ENCODE measurements at regions not wholly inside any gene's neighbourhood (a gene's known extent, or its start where the extent isn't known, plus 50 kb on each side); places are given as distances from the start of the nearest gene placed in this dataset.

GRCh38 chr4:100087743-100088142 is 102.5 kb downstream of the DDIT4L start:
- peak; percentile 82 for DNase-seq (ENCODE audit: low read depth)
- no peak overlapping the region for H3K4me3 ChIP-seq (ENCODE audit: low read depth, low read length)
- TF ChIP-seq CTCF (IDR thresholded peaks at IDR 0.05; ENCODE audit: insufficient read depth, low read length) = no peak

- no peak for TF ChIP-seq CTCF (IDR thresholded peaks at IDR 0.05; ENCODE audit: insufficient read depth, low read length)
- no peak overlapping the region for H3K4me3 ChIP-seq (ENCODE audit: low read depth, low read length)
- peak; percentile 87 for DNase-seq (ENCODE audit: low read depth)
These were observed 103.4 kb downstream of the DDIT4L start for GRCh38 chr4:100086766-100087431.

GRCh38 chr4:100084892-100085291 is 105.4 kb downstream of the DDIT4L start:
- DNase-seq (ENCODE audit: low read depth) = no peak
- no peak overlapping the region for H3K4me3 ChIP-seq (ENCODE audit: low read depth, low read length)
- TF ChIP-seq CTCF (IDR thresholded peaks at IDR 0.05; ENCODE audit: insufficient read depth, low read length) = no peak

- H3K4me3 ChIP-seq (ENCODE audit: low read depth, low read length) = no peak overlapping the region
- no peak for TF ChIP-seq CTCF (IDR thresholded peaks at IDR 0.05; ENCODE audit: insufficient read depth, low read length)
- no peak for DNase-seq (ENCODE audit: low read depth)
These were observed 107.0 kb downstream of the DDIT4L start for GRCh38 chr4:100083289-100083688.

- H3K4me3 ChIP-seq (ENCODE audit: low read depth, low read length) = no peak overlapping the region
- DNase-seq (ENCODE audit: low read depth) = no peak
- no peak for TF ChIP-seq CTCF (IDR thresholded peaks at IDR 0.05; ENCODE audit: insufficient read depth, low read length)
These were observed 107.4 kb downstream of the DDIT4L start for GRCh38 chr4:100082852-100083251.

- no peak overlapping the region for H3K4me3 ChIP-seq (ENCODE audit: low read depth, low read length)
- TF ChIP-seq CTCF (IDR thresholded peaks at IDR 0.05; ENCODE audit: insufficient read depth, low read length) = no peak
- DNase-seq (ENCODE audit: low read depth) = no peak
These were observed 108.8 kb downstream of the DDIT4L start for GRCh38 chr4:100081491-100081890.

- DNase-seq (ENCODE audit: low read depth) = no peak
- no peak for TF ChIP-seq CTCF (IDR thresholded peaks at IDR 0.05; ENCODE audit: insufficient read depth, low read length)
- H3K4me3 ChIP-seq (ENCODE audit: low read depth, low read length) = no peak overlapping the region
These were observed 111.0 kb downstream of the DDIT4L start for GRCh38 chr4:100079264-100079663.

Measured in fibroblast of the aortic adventitia (primary cell).